ENCODE measurements at regions not wholly inside any gene's neighbourhood (a gene's known extent, or its start where the extent isn't known, plus 50 kb on each side); places are given as distances from the start of the nearest gene placed in this dataset.

DNA sequence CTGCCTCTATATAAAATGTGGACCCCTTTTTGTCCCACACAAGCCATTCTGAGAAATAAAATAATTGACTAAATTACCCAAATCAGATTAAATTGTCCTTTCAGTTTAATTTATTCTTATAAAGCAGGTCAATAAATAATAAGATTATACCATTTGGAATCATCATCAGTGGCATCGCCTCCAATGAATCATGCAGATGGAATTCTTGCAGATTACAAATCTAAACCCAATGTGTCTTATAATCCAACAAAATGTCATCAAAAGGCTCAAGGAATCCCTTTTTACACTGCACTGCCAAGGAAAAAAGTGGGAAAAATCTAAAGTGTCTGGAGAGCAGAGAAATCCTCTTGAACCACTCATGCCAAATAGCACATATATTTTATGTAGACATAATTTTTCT lies 138.2 kb upstream of the TSPAN8 start:
- TF ChIP-seq, protein P1, sequence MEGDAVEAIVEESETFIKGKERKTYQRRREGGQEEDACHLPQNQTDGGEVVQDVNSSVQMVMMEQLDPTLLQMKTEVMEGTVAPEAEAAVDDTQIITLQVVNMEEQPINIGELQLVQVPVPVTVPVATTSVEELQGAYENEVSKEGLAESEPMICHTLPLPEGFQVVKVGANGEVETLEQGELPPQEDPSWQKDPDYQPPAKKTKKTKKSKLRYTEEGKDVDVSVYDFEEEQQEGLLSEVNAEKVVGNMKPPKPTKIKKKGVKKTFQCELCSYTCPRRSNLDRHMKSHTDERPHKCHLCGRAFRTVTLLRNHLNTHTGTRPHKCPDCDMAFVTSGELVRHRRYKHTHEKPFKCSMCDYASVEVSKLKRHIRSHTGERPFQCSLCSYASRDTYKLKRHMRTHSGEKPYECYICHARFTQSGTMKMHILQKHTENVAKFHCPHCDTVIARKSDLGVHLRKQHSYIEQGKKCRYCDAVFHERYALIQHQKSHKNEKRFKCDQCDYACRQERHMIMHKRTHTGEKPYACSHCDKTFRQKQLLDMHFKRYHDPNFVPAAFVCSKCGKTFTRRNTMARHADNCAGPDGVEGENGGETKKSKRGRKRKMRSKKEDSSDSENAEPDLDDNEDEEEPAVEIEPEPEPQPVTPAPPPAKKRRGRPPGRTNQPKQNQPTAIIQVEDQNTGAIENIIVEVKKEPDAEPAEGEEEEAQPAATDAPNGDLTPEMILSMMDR (IDR thresholded peaks at IDR 0.05), result no peak
- no peak for TF ChIP-seq ZFX (IDR thresholded peaks at IDR 0.05; ENCODE audit: borderline replicate concordance)

All from 22Rv1 (cell line).